HG03571 (cell line): ENCODE measurements at regions not wholly inside any gene's neighbourhood (a gene's known extent, or its start where the extent isn't known, plus 50 kb on each side); places are given as distances from the start of the nearest gene placed in this dataset.

Experiments
- ATAC-seq: cut with Tn5 transposase; IDR thresholded peaks from one replicate; pipeline ENCODE4 v1.9.1; 2021; ENCODE audit not compliant: unreplicated experiment

GRCh38 chr16:64185954-64186353 is 935.9 kb downstream of the CDH11 start:
- ATAC-seq, result no peak

DNA sequence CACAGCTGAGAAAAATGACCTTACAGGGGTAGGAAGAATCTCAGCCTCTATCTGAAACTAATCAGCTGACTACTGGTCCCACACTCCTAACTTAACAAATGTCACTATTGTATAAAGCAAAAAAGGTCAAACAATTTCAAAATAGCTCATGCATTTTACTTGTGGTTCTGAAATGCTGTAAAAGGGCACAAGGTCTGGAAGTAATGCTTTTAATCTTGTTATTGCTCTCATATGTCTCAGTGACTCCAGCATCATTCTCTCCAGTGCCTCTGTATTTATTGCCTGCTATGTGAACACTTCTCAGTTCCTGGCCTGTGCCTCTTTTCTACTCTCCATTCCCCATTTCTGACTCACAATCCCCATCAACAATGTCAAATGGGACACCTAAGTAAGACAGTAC is 937.7 kb downstream of the CDH11 start:
- no peak for ATAC-seq

DNA sequence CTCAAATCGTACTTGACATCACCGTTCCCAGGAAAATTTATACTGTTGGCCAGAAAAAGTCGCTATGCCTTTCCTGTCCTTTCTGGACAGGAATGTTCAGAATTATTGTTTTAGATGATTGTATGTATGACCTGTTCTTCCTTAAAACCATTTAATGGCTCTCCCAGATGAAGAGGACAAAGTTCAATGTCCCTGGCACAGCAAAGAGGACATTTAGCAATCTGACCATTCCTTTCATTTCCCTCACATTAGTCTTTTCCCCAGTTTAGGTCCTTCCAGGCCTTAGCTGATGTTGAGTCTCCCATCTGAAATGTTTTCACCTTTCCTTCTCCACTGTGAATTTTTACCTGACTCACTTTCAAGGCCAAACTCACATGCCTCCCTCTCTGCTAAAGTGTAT is 938.9 kb downstream of the CDH11 start:
- ATAC-seq, result no peak

DNA sequence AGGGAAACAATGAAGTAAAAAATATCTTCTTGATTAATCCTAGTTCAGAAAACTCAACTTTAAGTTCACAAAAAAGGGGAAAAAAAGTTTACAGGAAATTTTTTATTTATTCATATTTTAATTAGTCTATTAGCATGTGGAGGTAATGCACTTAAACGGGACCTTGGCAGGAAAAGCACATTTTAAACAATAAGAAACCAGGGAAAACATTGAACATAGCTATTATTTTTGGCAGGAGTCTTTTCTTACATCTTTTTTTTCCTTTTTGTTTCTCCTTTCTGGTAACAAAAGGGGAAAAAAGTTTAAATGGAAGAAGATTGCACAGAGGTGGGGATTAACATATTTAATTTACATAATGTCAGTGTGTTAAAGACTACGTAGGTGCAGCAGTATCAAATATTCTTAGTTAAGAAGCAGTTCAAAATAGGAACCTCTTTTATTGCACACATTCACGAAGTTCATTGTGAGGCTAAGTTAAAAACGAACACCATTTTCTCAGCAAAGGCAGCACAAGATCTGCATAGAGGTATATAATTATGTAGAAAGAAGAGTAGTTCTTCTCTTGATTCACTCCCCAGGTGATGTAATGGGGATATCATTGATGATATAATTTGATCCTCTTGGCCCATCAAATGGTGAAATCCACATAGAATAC is 940.5 kb downstream of the CDH11 start:
- no peak for ATAC-seq

- no peak for ATAC-seq
Measured at GRCh38 chr16:64180136-64180900, 941.5 kb downstream of the CDH11 start.

DNA sequence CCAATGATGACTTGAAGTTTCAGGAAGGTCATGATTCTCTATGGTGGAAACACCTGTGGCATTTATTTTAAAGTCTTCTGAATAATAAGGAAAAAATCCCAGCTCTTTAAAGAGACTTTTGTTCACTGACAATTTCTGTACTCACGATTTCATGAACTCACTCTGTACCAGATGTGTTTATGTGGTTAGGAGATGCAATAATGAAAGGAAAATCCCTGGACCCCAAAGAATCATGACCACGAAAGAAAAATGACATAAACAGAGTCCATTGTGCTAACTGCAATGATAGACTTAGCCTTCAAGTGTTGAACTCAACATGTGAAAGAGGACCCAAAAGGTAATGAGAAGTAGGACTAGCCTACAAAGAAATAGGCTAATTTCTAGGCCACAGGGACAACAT is 947.5 kb downstream of the CDH11 start:
- no peak for ATAC-seq

- ATAC-seq, result no peak
Measured at GRCh38 chr16:64172652-64173051, 949.2 kb downstream of the CDH11 start.

DNA sequence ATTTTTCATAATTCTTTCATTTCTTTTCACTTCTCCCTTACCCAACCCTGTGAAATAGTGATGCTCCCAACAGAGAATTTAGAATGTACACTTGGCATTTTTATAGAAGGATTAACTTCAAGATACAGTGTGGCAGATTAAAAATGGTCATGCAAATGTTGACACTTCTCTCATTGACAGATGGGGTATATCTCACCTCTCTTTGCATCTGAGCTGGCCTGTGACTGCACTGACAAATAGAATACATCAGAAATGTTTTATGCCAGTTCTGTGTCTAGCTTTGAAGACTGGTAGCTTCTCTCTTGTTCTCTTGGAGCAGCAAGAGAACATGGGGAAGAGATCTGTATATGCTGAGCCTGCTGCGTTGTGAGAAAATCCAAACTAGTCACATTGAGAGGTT is 949.6 kb downstream of the CDH11 start:
- no peak for ATAC-seq

DNA sequence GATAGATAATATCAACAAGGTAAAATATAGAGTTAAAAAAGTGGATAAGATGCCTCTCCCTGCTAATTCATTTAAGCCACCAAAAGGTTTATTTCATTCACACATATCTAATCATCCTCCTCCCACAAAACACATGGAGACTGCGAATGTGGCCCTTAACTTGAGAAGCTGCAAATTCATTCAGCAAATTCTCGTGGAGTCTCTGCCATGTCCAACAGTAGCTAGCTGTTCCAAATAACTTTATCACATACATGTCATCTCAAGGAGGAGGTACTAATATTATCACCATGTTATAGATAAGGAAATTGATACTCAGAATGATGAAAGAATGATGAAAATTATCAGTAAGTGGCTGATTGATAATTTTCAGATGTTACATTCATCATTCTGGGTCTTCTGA is 950.2 kb downstream of the CDH11 start:
- ATAC-seq, result no peak

- ATAC-seq, result no peak
Measured at GRCh38 chr16:64168371-64168770, 953.5 kb downstream of the CDH11 start.

DNA sequence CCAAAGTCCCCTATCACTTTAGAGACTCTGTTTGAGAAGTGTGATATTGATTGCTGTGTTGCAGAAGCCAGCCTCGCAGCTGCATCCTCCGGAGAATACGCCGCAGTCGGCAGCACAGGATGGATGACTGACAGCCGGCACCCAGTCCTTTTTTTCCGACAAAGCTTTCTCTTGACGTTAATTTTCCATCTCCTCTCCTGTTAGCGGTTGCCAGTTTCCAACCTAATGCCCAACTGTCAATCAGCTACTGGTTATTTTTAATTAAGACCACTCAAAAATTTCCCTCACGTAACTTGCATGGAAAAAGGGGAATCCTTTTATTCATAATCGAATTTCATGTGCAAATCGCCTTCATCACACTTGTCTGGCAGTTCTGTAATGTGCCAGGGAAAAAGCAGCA is 953.9 kb downstream of the CDH11 start:
- ATAC-seq, result no peak

GRCh38 chr16:64165368-64165767 is 956.5 kb downstream of the CDH11 start:
- no peak for ATAC-seq

DNA sequence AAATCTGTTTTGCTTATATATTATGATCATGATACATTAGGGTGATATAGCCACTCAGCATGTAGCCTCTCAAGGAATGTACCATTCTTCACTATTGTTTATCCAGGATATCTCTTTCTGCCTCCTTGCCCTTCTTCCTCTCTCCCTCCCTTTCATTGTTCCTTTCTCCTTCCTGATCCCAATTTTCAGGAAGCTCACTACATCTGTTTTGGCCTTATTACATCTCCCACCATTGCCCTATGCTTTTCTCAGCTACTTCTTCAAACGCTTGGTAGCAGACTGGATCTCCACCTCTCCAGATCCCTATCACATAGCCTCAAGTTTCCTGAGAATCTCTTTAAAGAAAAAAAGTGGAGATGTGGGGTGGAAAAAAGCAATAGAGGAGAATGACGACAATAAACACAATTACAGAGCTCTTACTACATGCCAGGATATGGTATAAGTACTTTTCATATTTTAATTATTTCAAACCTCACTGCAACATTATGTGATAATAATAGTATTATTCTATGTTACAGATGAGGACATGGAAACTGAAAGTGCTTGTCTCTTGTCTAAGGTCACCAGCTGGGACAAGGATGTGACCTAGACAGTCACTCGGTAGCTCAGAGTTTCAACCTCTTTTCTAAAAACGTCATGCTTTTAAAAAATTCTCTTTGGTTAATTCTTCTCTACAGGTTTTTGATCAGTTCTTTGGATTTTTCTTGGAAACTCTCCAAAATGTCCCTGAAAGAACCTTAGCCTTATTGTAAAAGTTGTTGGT is 959.1 kb downstream of the CDH11 start:
- no peak for ATAC-seq

DNA sequence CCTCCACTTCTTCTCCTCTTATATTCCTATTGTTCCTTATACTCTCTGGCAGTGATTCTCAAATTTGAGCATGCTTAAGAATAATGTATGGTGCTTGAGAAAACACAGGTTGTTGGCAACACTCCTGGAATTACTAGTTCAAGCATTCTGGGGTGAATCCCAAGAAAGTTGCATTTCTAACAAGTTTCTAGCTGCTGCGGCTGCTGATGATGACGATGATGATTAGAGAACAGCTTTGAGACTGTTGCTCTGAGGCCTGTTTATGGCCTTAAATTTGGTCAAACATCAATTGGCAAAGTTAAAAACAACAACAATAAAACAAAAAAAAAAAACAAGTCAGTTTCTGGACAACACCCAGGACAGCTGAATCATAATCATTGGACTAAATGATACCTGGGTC is 961.9 kb downstream of the CDH11 start:
- ATAC-seq, result no peak

DNA sequence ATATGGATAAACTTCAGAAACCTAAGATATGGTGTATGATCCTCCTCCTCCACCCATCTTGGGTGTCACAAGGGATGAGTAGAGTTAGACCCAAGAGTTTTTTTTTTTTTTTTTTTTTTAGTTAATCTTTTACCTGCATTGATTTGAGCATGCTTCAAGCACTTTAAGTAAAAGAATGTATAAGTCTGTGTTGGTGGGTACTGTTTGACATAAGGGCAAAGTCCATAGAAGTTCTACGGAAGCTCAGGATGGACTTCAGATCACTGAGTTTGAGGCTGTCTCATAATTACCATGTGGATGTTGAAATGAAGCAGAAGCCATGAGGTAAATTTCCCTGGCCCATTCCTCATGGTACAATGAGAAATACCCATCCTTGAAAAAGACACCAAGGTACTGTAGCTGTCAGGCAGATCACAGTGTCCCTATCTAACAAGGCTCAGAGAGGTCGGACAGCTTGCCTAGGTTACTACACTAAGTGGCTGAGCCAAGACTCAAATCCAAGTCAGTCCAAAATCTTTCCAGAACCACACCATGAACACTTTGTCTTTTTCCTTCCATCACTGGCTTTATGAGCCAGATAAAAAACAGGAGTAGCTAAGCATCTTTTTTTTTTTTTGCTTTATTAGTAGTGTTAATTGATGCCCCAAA is 962.8 kb downstream of the CDH11 start:
- ATAC-seq, result no peak

DNA sequence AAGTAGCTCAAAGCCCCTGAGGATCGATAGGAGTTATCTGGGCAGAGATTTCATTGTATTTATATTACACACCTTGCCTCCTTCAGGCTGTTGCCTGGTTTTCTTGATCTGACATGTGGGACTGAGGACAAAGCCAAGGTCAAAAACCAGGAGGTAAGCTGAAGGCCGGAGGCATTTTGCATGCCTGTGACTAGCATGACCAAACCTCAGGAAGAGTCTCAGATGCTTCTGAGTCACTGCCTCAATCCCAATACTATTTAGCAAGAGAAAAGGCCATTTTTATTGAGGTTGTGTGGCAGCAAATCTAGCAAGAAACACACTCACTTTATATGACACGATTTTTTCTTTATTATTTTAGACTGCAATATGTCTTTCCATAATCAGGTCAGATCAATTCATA is 968.1 kb downstream of the CDH11 start:
- ATAC-seq, result no peak

GRCh38 chr16:64151990-64152767 is 969.7 kb downstream of the CDH11 start:
- ATAC-seq, result no peak

- ATAC-seq, result no peak
Measured at GRCh38 chr16:64150193-64150592, 971.7 kb downstream of the CDH11 start.

- ATAC-seq, result no peak
Measured at GRCh38 chr16:64149756-64150155, 972.1 kb downstream of the CDH11 start.

GRCh38 chr16:64148356-64148755 is 973.5 kb downstream of the CDH11 start:
- no peak for ATAC-seq

DNA sequence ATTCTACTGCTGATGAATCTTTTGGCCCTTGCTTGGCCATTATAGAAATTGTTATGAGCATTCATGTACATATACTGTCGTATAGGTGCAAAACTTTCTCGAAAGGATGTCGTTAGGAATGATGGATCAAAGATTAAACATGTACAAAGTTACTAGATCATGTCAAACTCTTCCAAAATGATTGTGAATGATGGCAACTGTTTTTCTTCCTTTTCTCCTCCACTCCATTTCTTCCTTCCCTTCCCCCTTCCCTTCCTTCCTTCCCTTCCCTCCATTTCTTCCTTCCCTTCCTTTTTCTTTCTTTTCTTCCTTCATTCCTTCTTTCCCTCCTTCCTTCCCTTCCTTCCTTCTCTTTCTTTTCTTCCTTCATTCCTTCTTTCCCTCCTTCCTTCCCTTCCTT is 973.9 kb downstream of the CDH11 start:
- ATAC-seq, result no peak
